HCT116 (cell line): ENCODE measurements at regions not wholly inside any gene's neighbourhood (a gene's known extent, or its start where the extent isn't known, plus 50 kb on each side); places are given as distances from the start of the nearest gene placed in this dataset.

Source experiments
- ATAC-seq: fragments of 200-7000 bp; cut with Tn5 transposase; 2 replicates; pipeline ENCODE4 v1.9.1; 2020; ENCODE audit warnings: mild to moderate bottlenecking, moderate library complexity
- BruUV-seq: library from RNA; stranded (reverse); fragments of 400-500 nt; replicated peaks from 2 replicates; lab custom pipeline; 2021; lab: Mats Ljungman, UMichigan
- CTCF ChIA-PET: fragments of 300-600 bp; sonication (Branson Sonifier 250); formaldehyde crosslinking; loops from one replicate; lab custom pipeline; 2021; ENCODE audit warnings: antibody characterized with exemption; lab: Charles Lee
- POLR2A ChIA-PET: fragments of 300-600, 350-600 bp; sonication (Branson Sonifier 250); formaldehyde crosslinking; loops from one replicate; lab custom pipeline; 2021; ENCODE audit warnings: antibody characterized with exemption; lab: Charles Lee
- RAD21 ChIA-PET, 2 experiments: fragments of 300-600 bp; sonication (Branson Sonifier 250); formaldehyde crosslinking; loops; one replicate each; lab custom pipeline; 2023; ENCODE audit warnings: low total read pairs in 2 of 2; ENCODE audit not compliant: uncharacterized antibody in 2 of 2, unreplicated experiment in 2 of 2, low non-redundant PET in 1 of 2; lab: Charles Lee
- DNase-seq: peaks from one replicate; pipeline ENCODE4 v3.0.0-alpha.2; 2010; ENCODE audit warnings: low read depth, low spot score
- H2AFZ ChIP-seq: fragments of 200-600 bp; shearing (Covaris generic), sonication (generic); 2 replicates; pipeline ENCODE4 v1.6.1; 2017; ENCODE audit warnings: low read depth, mixed run types, mixed read lengths, antibody characterized with exemption, low read length; ENCODE audit not compliant: poor library complexity, severe bottlenecking
- H3K27ac ChIP-seq: 2 replicates; pipeline ENCODE4 v1.5.1; 2012; ENCODE audit warnings: low read depth, low read length
- H3K27me3 ChIP-seq: fragments of 200-600 bp; sonication (generic); 2 replicates; pipeline ENCODE4 v1.6.1; 2016; ENCODE audit warnings: mixed run types, low read length, mixed read lengths; ENCODE audit not compliant: insufficient read depth
- H3K36me3 ChIP-seq, 2 experiments: fragments of 200-500 bp in 1 of 2; fragments of 200-600 bp in 1 of 2; sonication (Bioruptor generic) in 1 of 2; sonication (generic) in 1 of 2; 2 replicates each; pipeline versions ENCODE4 v1.5.1 to v1.6.1; 2014 to 2016; ENCODE audit warnings: low read length in 2 of 2, inconsistent platforms in 1 of 2, mixed read lengths in 1 of 2, mixed run types in 1 of 2; ENCODE audit not compliant: insufficient read depth in 2 of 2, control insufficient read depth in 1 of 2
- H3K4me1 ChIP-seq, 2 experiments: fragments of 200-600 bp in 1 of 2; sonication (generic) in 1 of 2; 2 replicates each; pipeline versions ENCODE4 v1.5.1 to v1.6.1; 2012 to 2017; ENCODE audit warnings: low read length in 2 of 2, inconsistent platforms in 1 of 2, mild to moderate bottlenecking in 1 of 2, mixed read lengths in 1 of 2, mixed run types in 1 of 2, moderate library complexity in 1 of 2; ENCODE audit not compliant: insufficient read depth in 2 of 2, control insufficient read depth in 1 of 2
- H3K4me2 ChIP-seq: fragments of 200-600 bp; sonication (generic); 2 replicates; pipeline ENCODE4 v1.6.1; 2017; ENCODE audit warnings: mixed run types, low read length, mixed read lengths
- H3K4me3 ChIP-seq, 2 experiments: fragments of 200-600 bp in 1 of 2; sonication (generic) in 1 of 2; replicated peaks in 1 of 2; 2 replicates each; pipeline ENCODE4 v1.5.1; 2011 to 2016; ENCODE audit warnings: low read length in 2 of 2, control low read depth in 1 of 2, low read depth in 1 of 2, mild to moderate bottlenecking in 1 of 2, mixed read lengths in 1 of 2, mixed run types in 1 of 2
- H3K79me2 ChIP-seq: fragments of 200-600 bp; sonication (generic); 2 replicates; pipeline ENCODE4 v1.6.1; 2017; ENCODE audit warnings: mild to moderate bottlenecking, mixed run types, low read length, moderate library complexity, mixed read lengths; ENCODE audit not compliant: insufficient read depth
- H3K9ac ChIP-seq: fragments of 200-600 bp; sonication (generic); 2 replicates; pipeline ENCODE4 v1.6.1; 2016; ENCODE audit warnings: low read length, mixed read lengths
- H3K9me2 ChIP-seq: fragments of 200-600 bp; sonication (generic), shearing (Covaris generic); 2 replicates; pipeline ENCODE4 v1.6.1; 2017; ENCODE audit warnings: mixed run types, mild to moderate bottlenecking, moderate library complexity; ENCODE audit not compliant: insufficient read depth
- H3K9me3 ChIP-seq, 2 experiments: fragments of 200-500 bp in 1 of 2; fragments of 200-600 bp in 1 of 2; sonication (Bioruptor generic) in 1 of 2; sonication (generic) in 1 of 2; 2 replicates each; pipeline ENCODE4 v1.6.1; 2014 to 2017; ENCODE audit warnings: low read length in 2 of 2, mixed read lengths in 2 of 2, inconsistent platforms in 1 of 2, low read depth in 1 of 2, mild to moderate bottlenecking in 1 of 2, mixed run types in 1 of 2, moderate library complexity in 1 of 2; ENCODE audit not compliant: control insufficient read depth in 1 of 2, insufficient read depth in 1 of 2
- H4K20me1 ChIP-seq: fragments of 200-600 bp; sonication (generic), shearing (Covaris generic); 2 replicates; pipeline ENCODE4 v1.6.1; 2017; ENCODE audit warnings: mixed run types, mild to moderate bottlenecking, moderate library complexity; ENCODE audit not compliant: insufficient read depth
- ATF3 ChIP-seq: IDR thresholded peaks from 2 replicates; pipeline ENCODE4 v1.6.1; 2012
- EGR1 ChIP-seq: IDR thresholded peaks from 2 replicates; pipeline ENCODE4 v1.6.1; 2012; ENCODE audit warnings: low read depth
- ELF1 ChIP-seq: IDR thresholded peaks from 2 replicates; pipeline ENCODE4 v1.6.1; 2012; ENCODE audit warnings: low read depth, borderline replicate concordance
- EZH2 ChIP-seq: fragments of 200-600 bp; sonication (generic); IDR thresholded peaks from 2 replicates; pipeline ENCODE4 v1.6.1; 2017; ENCODE audit warnings: antibody characterized with exemption, mixed run types
- POLR2A ChIP-seq: IDR thresholded peaks from 2 replicates; pipeline ENCODE4 v1.7.0; 2011; ENCODE audit warnings: borderline replicate concordance; ENCODE audit not compliant: insufficient read depth, insufficient read length; ENCODE audit errors: extremely low read depth
- SP1 ChIP-seq: IDR thresholded peaks from 2 replicates; pipeline ENCODE4 v1.6.1; 2012; ENCODE audit warnings: low read depth
- SRF ChIP-seq: IDR thresholded peaks from 2 replicates; pipeline ENCODE4 v1.6.1; 2012; ENCODE audit warnings: low read depth
- TCF7L2 ChIP-seq: IDR thresholded peaks from 2 replicates; pipeline ENCODE4 v1.7.0; 2011; ENCODE audit warnings: borderline replicate concordance, inconsistent platforms; ENCODE audit not compliant: insufficient read depth, insufficient read length; ENCODE audit errors: extremely low read depth
- YY1 ChIP-seq: IDR thresholded peaks from 2 replicates; pipeline ENCODE4 v1.6.1; 2011; ENCODE audit warnings: low read length, low read depth, moderate library complexity, mild to moderate bottlenecking; ENCODE audit not compliant: insufficient replicate concordance; ENCODE audit errors: extremely low read depth
- ZBTB33 ChIP-seq: IDR thresholded peaks from 2 replicates; pipeline ENCODE4 v1.6.1; 2011; ENCODE audit warnings: mild to moderate bottlenecking, low read length, moderate library complexity; ENCODE audit not compliant: insufficient replicate concordance; ENCODE audit errors: extremely low read depth
- ZFX ChIP-seq: fragments of 450-650 bp; IDR thresholded peaks from 2 replicates; pipeline ENCODE4 v1.6.1; 2017
- intact Hi-C: fragments of 100-400 bp; cut with micrococcal nuclease; formaldehyde crosslinking; loops from 2 replicates; pipeline ENCODE4 v1.10.0; 2022

GRCh38 chr3:103184772-103185171 is 750.0 kb downstream of the ZPLD1 start:
- POLR2A ChIA-PET, result no interaction called here
- intact Hi-C loops, result no loop called here

More at GRCh38 chr3:103184772-103185171, 750.0 kb downstream of the ZPLD1 start:
- no peak overlapping the region for H3K4me2 ChIP-seq
- DNase-seq (no peak), ATAC-seq (no peak)
- H3K79me2 ChIP-seq, result no peaks in the 10 kb centered on the region
- ChIA-PET CTCF (no interaction called here), RAD21 (no interaction called here)
- H3K9me3 ChIP-seq, result no peaks in the 10 kb centered on the region
- no peaks in the 10 kb centered on the region for H3K36me3 ChIP-seq
- BruUV-seq, result no TSS peak
- no peaks in the 10 kb centered on the region for H4K20me1 ChIP-seq
- 0 out of 4 replicates have a peak, but pooled peaks cover 0 to 5% of the 10 kb centered on the region in 2 experiments for H3K4me1 ChIP-seq
- H3K27ac ChIP-seq, result no peak overlapping the region
- H3K4me3 ChIP-seq, result no peak overlapping the region
- no peaks in the 10 kb centered on the region for H3K27me3 ChIP-seq
- H3K9me2 ChIP-seq, result no peaks in the 10 kb centered on the region
- no peak overlapping the region for H2AFZ ChIP-seq
- no peak overlapping the region for H3K9ac ChIP-seq
- TF ChIP-seq ELF1 (no peak), ZBTB33 (no peak), SRF (no peak), EZH2 (no peak), ZFX (no peak), ATF3 (no peak), SP1 (no peak), TCF7L2 (no peak), EGR1 (no peak), POLR2A (no peak), YY1 (no peak)
